ENCODE measurements at regions not wholly inside any gene's neighbourhood (a gene's known extent, or its start where the extent isn't known, plus 50 kb on each side); places are given as distances from the start of the nearest gene placed in this dataset.

DNA sequence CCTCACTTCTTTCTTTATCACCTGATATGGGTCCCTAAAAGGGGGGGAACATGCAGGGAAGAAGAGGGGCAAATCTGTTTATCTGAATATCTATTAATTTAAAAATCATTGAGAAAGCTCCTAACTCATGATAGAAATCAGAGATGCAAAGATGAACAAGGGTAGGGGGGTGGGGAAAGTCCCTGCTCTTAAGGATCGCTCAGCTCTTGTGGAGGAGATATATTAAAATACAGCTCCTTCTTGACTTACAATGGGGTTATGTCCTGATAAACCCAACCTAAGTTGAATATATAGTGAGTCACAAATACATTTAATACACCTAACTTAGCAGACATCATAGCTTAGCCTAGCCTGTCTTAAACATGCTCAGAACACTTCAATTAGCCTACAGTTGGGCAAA, 237.5 kb downstream of the MAF start:
- Mint-ChIP-seq H3K36me3 (ENCODE audit: unreplicated experiment) (no peaks in the 10 kb centered on the region), H3K4me3 (ENCODE audit: unreplicated experiment) (no peak overlapping the region), H3K27ac (ENCODE audit: unreplicated experiment) (no peak overlapping the region), H3K4me1 (ENCODE audit: low read depth, unreplicated experiment) (no peaks in the 10 kb centered on the region), H3K27me3 (ENCODE audit: unreplicated experiment) (no peaks in the 10 kb centered on the region), H3K9me3 (ENCODE audit: unreplicated experiment) (no peaks in the 10 kb centered on the region)
- TF ChIP-seq CTCF (IDR thresholded peaks at IDR 0.05; ENCODE audit: partially characterized antibody, unreplicated experiment), result no peak
- DNase-seq, result no peak

DNA sequence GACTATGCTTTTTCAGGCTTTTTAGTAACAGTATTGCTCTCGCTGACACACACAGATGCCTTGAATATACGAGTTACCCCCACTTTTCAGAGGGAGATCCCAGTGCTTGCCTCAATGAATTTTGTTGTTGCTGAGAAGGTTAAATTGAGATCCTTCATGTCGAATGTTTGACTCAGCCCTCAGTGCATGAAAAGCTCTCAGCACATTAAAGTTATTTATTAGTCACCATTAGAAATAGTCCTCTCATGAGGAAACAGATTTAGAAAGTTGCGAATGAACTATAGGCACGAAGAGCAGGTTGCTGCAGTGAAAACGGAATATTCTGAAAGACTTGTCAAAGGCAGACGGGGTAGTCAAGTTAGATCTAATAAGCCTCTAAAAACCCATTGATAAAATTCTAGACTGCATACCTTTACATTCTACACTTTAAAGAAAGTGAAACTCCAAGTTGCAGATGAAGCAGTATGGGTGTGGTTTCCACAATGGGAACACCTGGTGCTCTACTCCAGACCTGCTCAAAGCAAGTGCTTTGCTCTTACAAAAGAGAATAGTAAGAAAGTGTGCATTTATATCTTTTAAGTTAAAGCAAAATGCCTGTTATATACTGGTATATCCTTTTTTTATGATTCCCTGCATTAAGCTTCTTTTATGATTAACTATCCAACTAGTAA, 238.1 kb downstream of the MAF start:
- H3K4me1 Mint-ChIP-seq (ENCODE audit: low read depth, unreplicated experiment), result no peaks in the 10 kb centered on the region
- no peak overlapping the region for H3K4me3 Mint-ChIP-seq (ENCODE audit: unreplicated experiment)
- DNase-seq, result no peak
- no peaks in the 10 kb centered on the region for H3K27me3 Mint-ChIP-seq (ENCODE audit: unreplicated experiment)
- no peaks in the 10 kb centered on the region for H3K9me3 Mint-ChIP-seq (ENCODE audit: unreplicated experiment)
- H3K27ac Mint-ChIP-seq (ENCODE audit: unreplicated experiment), result no peak overlapping the region
- TF ChIP-seq CTCF (IDR thresholded peaks at IDR 0.05; ENCODE audit: partially characterized antibody, unreplicated experiment), result no peak
- H3K36me3 Mint-ChIP-seq (ENCODE audit: unreplicated experiment), result no peaks in the 10 kb centered on the region

- H3K9me3 Mint-ChIP-seq (ENCODE audit: unreplicated experiment), result no peaks in the 10 kb centered on the region
These were observed 239.3 kb downstream of the MAF start for GRCh38 chr16:79361132-79361751.

GRCh38 chr16:79360267-79360666, 240.3 kb downstream of the MAF start:
- no peaks in the 10 kb centered on the region for H3K9me3 Mint-ChIP-seq (ENCODE audit: unreplicated experiment)
- no peak overlapping the region for H3K27ac Mint-ChIP-seq (ENCODE audit: unreplicated experiment)
- no peaks in the 10 kb centered on the region for H3K36me3 Mint-ChIP-seq (ENCODE audit: unreplicated experiment)
- H3K4me1 Mint-ChIP-seq (ENCODE audit: low read depth, unreplicated experiment), result no peaks in the 10 kb centered on the region
- DNase-seq, result no peak
- TF ChIP-seq CTCF (IDR thresholded peaks at IDR 0.05; ENCODE audit: partially characterized antibody, unreplicated experiment), result no peak
- H3K4me3 Mint-ChIP-seq (ENCODE audit: unreplicated experiment), result no peak overlapping the region
- H3K27me3 Mint-ChIP-seq (ENCODE audit: unreplicated experiment), result peaks cover 5% of the 10 kb centered on the region

More at GRCh38 chr16:79361132-79361751, 239.3 kb downstream of the MAF start:
- peaks cover 3% of the 10 kb centered on the region for H3K27me3 Mint-ChIP-seq (ENCODE audit: unreplicated experiment)
- no peak for TF ChIP-seq CTCF (IDR thresholded peaks at IDR 0.05; ENCODE audit: partially characterized antibody, unreplicated experiment)
- no peak for DNase-seq
- no peaks in the 10 kb centered on the region for H3K4me1 Mint-ChIP-seq (ENCODE audit: low read depth, unreplicated experiment)
- no peak overlapping the region for H3K27ac Mint-ChIP-seq (ENCODE audit: unreplicated experiment)
- no peak overlapping the region for H3K4me3 Mint-ChIP-seq (ENCODE audit: unreplicated experiment)
- H3K36me3 Mint-ChIP-seq (ENCODE audit: unreplicated experiment), result no peaks in the 10 kb centered on the region

DNA sequence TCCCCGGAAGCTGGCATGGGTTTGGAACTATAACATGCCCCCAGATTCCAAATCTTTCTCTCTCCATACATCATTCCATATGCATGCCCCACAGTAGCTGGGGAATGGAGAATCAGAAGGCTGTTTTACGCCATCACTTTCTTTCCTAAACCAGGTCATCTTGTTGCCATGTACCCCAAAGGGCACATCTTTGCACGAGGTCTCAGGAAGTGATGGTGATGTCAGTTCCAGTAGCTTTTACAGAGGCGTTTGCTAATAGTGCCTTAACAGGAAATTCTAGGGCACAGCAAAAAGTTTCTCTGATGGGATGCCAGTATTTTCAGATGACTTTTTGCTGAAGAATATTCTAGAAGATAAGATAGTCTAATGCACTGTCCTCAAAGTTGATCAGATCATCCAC, 241.5 kb downstream of the MAF start:
- DNase-seq, result no peak
- H3K36me3 Mint-ChIP-seq (ENCODE audit: unreplicated experiment), result no peaks in the 10 kb centered on the region
- no peaks in the 10 kb centered on the region for H3K9me3 Mint-ChIP-seq (ENCODE audit: unreplicated experiment)
- TF ChIP-seq CTCF (IDR thresholded peaks at IDR 0.05; ENCODE audit: partially characterized antibody, unreplicated experiment), result no peak
- H3K27me3 Mint-ChIP-seq (ENCODE audit: unreplicated experiment), result peaks cover 5% of the 10 kb centered on the region
- no peak overlapping the region for H3K27ac Mint-ChIP-seq (ENCODE audit: unreplicated experiment)
- H3K4me1 Mint-ChIP-seq (ENCODE audit: low read depth, unreplicated experiment), result no peaks in the 10 kb centered on the region
- no peak overlapping the region for H3K4me3 Mint-ChIP-seq (ENCODE audit: unreplicated experiment)

Data from glutamatergic neuron (in vitro differentiated cells).